GM19467 (cell line): ENCODE measurements at regions not wholly inside any gene's neighbourhood (a gene's known extent, or its start where the extent isn't known, plus 50 kb on each side); places are given as distances from the start of the nearest gene placed in this dataset.
"Not testable (repeated sequence)": the region's sequence is repeated elsewhere in the genome, so short reads cannot be mapped to it uniquely, and the experiment has no call there.

ENCODE experiments used
- ATAC-seq: cut with Tn5 transposase; IDR thresholded peaks from one replicate; pipeline ENCODE4 v1.9.1; 2021; ENCODE audit warnings: mild to moderate bottlenecking, moderate library complexity; ENCODE audit not compliant: unreplicated experiment

DNA sequence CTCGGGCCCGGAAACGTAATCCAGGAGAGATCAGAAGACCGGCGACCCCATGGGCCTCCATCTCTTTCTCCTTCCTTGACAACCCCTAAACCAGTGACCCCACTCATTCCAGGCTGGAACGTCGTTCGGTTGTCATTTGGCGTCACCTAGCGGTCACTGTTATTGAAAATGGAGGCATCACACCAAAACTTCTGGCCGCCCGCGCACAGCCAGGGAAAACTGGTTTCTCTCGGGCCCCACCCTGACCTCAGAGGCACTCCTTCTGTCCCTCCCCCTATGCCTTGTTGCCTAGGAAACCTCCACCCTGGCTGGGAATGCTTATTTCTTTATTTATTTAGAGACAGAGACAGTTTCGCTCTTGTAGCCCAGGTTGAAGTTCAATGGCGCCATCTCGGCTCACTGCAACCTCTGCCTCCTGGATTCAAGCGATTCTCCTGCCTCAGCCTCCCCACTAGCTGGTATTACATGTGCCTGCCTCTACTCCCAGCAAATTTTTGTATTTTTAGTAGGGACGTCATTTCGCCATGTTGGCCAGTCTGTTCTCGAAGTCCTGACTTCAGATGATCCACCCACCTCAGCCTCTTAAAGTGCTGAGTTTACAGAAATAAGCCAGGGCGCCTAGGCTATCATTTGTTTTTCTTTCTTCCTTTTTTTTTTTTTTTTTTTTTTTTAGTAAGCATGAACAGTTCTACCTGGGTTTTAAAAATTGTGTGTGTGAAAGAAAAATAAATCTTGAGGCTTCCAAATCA lies 2144.1 kb upstream of the TPTE start:
- not testable (repeated sequence) for ATAC-seq

DNA sequence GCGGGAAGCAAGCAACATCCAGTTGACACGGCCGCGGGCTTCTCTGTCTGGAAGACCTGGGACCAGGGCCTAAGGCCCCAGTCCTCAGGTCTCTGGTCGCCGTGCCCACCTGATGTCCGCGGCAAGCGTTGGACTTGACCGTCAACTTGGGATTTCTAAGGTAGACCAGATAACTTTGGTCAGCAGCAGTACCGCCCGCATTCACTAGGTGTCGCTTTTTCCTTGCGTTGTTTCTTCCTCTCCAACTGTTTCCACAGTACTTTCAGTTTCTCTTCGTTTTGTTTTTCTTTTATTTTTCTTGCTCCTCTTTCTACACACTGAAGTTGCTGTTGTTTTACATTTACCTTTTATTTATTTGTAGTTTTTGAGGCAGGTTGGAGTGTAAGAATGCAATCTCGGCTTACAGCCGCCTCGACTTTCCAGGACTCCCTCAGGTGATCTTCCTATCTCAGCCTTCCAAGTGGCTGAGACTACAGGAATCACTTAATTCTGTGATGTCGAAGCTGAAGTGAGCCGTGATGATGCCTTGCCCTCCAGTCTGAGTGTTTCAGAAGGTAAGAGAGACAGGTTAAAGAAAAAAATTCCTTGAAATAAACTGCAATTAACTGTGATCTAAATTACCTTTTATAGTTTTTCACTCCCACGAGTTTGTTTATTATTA lies 2140.8 kb upstream of the TPTE start:
- ATAC-seq: peak; percentile 57

DNA sequence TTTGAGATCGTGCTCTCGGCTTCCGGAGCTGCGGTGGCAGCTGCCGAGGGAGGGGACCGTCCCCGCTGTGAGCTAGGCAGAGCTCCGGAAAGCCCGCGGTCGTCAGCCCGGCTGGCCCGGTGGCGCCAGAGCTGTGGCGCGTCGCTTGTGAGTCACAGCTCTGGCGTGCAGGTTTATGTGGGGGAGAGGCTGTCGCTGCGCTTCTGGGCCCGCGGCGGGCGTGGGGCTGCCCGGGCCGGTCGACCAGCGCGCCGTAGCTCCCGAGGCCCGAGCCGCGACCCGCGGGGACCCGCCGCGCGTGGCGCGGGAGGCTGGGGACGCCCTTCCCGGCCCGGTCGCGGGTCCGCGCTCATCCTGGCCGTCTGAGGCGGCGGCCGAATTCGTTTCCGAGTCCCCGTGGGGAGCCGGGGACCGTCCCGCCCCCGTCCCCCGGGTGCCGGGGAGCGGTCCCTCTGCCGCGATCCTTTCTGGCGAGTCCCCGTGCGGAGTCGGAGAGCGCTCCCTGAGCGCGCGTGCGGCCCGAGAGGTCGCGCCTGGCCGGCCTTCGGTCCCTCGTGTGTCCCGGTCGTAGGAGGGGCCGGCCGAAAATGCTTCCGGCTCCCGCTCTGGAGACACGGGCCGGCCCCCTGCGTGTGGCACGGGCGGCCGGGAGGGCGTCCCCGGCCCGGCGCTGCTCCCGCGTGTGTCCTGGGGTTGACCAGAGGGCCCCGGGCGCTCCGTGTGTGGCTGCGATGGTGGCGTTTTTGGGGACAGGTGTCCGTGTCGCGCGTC lies 2133.0 kb upstream of the TPTE start:
- not testable (repeated sequence) for ATAC-seq

DNA sequence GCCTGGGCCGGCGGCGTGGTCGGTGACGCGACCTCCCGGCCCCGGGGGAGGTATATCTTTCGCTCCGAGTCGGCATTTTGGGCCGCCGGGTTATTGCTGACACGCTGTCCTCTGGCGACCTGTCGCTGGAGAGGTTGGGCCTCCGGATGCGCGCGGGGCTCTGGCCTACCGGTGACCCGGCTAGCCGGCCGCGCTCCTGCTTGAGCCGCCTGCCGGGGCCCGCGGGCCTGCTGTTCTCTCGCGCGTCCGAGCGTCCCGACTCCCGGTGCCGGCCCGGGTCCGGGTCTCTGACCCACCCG lies 2132.5 kb upstream of the TPTE start:
- ATAC-seq: not testable (repeated sequence)

DNA sequence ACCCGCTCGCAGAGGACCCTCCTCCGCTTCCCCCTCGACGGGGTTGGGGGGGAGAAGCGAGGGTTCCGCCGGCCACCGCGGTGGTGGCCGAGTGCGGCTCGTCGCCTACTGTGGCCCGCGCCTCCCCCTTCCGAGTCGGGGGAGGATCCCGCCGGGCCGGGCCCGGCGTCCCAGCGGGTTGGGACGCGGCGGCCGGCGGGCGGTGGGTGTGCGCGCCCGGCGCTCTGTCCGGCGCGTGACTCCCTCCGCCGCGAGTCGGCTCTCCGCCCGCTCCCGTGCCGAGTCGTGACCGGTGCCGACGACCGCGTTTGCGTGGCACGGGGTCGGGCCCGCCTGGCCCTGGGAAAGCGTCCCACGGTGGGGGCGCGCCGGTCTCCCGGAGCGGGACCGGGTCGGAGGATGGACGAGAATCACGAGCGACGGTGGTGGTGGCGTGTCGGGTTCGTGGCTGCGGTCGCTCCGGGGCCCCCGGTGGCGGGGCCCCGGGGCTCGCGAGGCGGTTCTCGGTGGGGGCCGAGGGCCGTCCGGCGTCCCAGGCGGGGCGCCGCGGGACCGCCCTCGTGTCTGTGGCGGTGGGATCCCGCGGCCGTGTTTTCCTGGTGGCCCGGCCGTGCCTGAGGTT lies 2130.7 kb upstream of the TPTE start:
- not testable (repeated sequence) for ATAC-seq

DNA sequence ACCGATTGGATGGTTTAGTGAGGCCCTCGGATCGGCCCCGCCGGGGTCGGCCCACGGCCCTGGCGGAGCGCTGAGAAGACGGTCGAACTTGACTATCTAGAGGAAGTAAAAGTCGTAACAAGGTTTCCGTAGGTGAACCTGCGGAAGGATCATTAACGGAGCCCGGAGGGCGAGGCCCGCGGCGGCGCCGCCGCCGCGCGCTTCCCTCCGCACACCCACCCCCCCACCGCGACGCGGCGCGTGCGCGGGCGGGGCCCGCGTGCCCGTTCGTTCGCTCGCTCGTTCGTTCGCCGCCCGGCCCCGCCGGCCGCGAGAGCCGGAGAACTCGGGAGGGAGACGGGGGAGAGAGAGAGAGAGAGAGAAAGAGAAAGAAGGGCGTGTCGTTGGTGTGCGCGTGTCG lies 2127.0 kb upstream of the TPTE start:
- not testable (repeated sequence) for ATAC-seq

DNA sequence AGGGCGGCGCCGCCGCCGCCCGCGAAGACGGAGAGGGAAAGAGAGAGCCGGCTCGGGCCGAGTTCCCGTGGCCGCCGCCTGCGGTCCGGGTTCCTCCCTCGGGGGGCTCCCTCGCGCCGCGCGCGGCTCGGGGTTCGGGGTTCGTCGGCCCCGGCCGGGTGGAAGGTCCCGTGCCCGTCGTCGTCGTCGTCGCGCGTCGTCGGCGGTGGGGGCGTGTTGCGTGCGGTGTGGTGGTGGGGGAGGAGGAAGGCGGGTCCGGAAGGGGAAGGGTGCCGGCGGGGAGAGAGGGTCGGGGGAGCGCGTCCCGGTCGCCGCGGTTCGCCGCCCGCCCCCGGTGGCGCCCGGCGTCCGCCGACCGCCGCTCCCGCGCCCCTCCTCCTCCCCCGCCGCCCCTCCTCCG lies 2125.4 kb upstream of the TPTE start:
- ATAC-seq: not testable (repeated sequence)

DNA sequence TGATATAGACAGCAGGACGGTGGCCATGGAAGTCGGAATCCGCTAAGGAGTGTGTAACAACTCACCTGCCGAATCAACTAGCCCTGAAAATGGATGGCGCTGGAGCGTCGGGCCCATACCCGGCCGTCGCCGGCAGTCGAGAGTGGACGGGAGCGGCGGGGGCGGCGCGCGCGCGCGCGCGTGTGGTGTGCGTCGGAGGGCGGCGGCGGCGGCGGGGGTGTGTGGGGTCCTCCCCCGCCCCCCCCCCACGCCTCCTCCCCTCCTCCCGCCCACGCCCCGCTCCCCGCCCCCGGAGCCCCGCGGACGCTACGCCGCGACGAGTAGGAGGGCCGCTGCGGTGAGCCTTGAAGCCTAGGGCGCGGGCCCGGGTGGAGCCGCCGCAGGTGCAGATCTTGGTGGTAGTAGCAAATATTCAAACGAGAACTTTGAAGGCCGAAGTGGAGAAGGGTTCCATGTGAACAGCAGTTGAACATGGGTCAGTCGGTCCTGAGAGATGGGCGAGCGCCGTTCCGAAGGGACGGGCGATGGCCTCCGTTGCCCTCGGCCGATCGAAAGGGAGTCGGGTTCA lies 2122.4 kb upstream of the TPTE start:
- ATAC-seq: not testable (repeated sequence)

DNA sequence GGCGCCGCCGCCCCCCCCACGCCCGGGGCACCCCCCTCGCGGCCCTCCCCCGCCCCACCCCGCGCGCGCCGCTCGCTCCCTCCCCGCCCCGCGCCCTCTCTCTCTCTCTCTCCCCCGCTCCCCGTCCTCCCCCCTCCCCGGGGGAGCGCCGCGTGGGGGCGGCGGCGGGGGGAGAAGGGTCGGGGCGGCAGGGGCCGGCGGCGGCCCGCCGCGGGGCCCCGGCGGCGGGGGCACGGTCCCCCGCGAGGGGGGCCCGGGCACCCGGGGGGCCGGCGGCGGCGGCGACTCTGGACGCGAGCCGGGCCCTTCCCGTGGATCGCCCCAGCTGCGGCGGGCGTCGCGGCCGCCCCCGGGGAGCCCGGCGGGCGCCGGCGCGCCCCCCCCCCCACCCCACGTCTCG lies 2121.5 kb upstream of the TPTE start:
- not testable (repeated sequence) for ATAC-seq

DNA sequence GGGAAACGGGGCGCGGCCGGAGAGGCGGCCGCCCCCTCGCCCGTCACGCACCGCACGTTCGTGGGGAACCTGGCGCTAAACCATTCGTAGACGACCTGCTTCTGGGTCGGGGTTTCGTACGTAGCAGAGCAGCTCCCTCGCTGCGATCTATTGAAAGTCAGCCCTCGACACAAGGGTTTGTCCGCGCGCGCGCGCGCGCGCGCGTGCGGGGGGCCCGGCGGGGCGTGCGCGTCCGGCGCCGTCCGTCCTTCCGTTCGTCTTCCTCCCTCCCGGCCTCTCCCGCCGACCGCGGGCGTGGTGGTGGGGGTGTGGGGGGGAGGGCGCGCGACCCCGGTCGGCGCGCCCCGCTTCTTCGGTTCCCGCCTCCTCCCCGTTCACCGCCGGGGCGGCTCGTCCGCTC lies 2119.6 kb upstream of the TPTE start:
- ATAC-seq: not testable (repeated sequence)

DNA sequence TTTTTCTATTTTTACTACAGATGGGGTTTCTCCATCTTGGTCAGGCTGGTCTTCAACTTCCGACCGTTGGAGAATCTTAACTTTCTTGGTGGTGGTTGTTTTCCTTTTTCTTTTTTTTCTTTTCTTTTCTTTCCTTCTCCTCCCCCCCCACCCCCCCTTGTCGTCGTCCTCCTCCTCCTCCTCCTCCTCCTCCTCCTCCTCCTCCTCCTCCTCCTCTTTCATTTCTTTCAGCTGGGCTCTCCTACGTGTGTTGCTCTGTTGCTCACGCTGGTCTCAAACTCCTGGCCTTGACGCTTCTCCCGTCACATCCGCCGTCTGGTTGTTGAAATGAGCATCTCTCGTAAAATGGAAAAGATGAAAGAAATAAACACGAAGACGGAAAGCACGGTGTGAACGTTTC lies 2115.1 kb upstream of the TPTE start:
- ATAC-seq: not testable (repeated sequence)

DNA sequence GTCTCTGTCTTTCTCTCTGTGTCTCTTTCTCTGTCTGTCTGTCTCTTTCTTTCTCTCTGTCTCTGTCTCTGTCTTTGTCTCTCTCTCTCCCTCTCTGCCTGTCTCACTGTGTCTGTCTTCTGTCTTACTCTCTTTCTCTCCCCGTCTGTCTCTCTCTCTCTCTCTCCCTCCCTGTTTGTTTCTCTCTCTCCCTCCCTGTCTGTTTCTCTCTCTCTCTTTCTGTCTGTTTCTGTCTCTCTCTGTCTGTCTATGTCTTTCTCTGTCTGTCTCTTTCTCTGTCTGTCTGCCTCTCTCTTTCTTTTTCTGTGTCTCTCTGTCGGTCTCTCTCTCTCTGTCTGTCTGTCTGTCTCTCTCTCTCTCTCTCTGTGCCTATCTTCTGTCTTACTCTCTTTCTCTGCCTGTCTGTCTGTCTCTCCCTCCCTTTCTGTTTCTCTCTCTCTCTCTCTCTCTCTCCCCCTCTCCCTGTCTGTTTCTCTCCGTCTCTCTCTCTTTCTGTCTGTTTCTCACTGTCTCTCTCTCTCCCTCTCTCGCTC lies 2110.2 kb upstream of the TPTE start:
- not testable (repeated sequence) for ATAC-seq

DNA sequence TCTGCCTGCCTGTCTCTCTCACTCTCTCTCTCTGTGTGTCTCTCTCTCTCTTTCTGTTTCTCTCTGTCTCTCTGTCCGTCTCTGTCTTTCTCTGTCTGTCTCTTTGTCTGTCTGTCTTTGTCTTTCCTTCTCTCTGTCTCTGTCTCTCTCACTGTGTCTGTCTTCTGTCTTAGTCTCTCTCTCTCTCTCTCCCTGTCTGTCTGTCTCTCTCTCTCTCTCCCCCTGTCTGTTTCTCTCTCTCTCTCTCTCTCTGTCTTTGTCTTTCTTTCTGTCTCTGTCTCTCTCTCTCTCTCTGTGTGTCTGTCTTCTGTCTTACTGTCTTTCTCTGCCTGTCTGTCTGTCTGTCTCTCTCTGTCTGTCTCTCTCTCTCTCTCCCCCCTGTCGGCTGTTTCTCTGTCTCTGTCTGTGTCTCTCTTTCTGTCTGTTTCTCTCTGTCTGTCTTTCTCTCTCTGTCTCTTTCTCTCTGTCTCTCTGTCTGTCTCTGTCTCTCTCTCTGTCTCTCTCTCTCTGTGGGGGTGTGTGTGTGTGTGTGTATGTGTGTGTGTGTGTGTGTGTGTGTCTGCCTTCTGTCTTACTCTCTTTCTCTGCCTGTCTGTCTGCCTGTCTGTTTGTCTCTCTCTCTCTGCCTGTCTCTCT lies 2101.3 kb upstream of the TPTE start:
- peak; percentile 88 for ATAC-seq

DNA sequence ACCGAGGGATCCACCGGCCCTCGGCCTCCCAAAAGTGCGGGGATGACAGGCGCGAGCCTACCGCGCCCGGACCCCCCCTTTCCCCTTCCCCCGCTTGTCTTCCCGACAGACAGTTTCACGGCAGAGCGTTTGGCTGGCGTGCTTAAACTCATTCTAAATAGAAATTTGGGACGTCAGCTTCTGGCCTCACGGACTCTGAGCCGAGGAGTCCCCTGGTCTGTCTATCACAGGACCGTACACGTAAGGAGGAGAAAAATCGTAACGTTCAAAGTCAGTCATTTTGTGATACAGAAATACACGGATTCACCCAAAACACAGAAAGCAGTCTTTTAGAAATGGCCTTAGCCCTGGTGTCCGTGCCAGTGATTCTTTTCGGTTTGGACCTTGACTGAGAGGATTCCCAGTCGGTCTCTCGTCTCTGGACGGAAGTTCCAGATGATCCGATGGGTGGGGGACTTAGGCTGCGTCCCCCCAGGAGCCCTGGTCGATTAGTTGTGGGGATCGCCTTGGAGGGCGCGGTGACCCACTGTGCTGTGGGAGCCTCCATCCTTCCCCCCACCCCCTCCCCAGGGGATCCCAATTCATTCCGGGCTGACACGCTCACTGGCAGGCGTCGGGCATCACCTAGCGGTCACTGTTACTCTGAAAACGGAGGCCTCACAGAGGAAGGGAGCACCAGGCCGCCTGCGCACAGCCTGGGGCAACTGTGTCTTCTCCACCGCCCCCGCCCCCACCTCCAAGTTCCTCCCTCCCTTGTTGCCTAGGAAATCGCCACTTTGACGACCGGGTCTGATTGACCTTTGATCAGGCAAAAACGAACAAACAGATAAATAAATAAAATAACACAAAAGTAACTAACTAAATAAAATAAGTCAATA lies 2093.4 kb upstream of the TPTE start:
- peak; percentile 40 for ATAC-seq

DNA sequence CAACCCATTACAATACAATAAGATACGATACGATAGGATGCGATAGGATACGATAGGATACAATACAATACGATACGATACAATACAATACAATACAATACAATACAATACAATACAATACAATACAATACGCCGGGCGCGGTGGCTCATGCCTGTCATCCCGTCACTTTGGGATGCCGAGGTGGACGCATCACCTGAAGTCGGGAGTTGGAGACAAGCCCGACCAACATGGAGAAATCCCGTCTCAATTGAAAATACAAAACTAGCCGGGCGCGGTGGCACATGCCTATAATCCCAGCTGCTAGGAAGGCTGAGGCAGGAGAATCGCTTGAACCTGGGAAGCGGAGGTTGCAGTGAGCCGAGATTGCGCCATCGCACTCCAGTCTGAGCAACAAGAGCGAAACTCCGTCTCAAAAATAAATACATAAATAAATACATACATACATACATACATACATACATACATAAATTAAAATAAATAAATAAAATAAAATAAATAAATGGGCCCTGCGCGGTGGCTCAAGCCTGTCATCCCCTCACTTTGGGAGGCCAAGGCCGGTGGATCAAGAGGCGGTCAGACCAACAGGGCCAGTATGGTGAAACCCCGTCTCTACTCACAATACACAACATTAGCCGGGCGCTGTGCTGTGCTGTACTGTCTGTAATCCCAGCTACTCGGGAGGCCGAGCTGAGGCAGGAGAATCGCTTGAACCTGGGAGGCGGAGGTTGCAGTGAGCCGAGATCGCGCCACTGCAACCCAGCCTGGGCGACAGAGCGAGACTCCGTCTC lies 2092.5 kb upstream of the TPTE start:
- peak; percentile 79 for ATAC-seq

DNA sequence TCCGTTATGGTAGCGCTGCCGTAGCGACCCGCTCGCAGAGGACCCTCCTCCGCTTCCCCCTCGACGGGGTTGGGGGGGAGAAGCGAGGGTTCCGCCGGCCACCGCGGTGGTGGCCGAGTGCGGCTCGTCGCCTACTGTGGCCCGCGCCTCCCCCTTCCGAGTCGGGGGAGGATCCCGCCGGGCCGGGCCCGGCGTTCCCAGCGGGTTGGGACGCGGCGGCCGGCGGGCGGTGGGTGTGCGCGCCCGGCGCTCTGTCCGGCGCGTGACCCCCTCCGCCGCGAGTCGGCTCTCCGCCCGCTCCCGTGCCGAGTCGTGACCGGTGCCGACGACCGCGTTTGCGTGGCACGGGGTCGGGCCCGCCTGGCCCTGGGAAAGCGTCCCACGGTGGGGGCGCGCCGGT lies 2086.7 kb upstream of the TPTE start:
- not testable (repeated sequence) for ATAC-seq

DNA sequence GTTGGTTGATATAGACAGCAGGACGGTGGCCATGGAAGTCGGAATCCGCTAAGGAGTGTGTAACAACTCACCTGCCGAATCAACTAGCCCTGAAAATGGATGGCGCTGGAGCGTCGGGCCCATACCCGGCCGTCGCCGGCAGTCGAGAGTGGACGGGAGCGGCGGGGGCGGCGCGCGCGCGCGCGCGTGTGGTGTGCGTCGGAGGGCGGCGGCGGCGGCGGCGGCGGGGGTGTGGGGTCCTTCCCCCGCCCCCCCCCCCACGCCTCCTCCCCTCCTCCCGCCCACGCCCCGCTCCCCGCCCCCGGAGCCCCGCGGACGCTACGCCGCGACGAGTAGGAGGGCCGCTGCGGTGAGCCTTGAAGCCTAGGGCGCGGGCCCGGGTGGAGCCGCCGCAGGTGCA lies 2078.3 kb upstream of the TPTE start:
- ATAC-seq: not testable (repeated sequence)

DNA sequence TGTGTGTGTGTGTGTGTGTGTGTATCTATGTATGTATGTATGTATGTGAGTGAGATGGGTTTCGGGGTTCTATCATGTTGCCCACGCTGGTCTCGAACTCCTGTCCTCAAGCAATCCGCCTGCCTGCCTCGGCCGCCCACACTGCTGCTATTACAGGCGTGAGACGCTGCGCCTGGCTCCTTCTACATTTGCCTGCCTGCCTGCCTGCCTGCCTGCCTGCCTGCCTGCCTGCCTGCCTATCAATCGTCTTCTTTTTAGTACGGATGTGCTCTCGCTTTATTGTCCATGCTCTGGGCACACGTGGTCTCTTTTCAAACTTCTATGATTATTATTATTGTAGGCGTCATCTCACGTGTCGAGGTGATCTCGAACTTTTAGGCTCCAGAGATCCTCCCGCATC lies 2071.6 kb upstream of the TPTE start:
- not testable (repeated sequence) for ATAC-seq
